ENCODE measurements at regions not wholly inside any gene's neighbourhood (a gene's known extent, or its start where the extent isn't known, plus 50 kb on each side); places are given as distances from the start of the nearest gene placed in this dataset.

DNA sequence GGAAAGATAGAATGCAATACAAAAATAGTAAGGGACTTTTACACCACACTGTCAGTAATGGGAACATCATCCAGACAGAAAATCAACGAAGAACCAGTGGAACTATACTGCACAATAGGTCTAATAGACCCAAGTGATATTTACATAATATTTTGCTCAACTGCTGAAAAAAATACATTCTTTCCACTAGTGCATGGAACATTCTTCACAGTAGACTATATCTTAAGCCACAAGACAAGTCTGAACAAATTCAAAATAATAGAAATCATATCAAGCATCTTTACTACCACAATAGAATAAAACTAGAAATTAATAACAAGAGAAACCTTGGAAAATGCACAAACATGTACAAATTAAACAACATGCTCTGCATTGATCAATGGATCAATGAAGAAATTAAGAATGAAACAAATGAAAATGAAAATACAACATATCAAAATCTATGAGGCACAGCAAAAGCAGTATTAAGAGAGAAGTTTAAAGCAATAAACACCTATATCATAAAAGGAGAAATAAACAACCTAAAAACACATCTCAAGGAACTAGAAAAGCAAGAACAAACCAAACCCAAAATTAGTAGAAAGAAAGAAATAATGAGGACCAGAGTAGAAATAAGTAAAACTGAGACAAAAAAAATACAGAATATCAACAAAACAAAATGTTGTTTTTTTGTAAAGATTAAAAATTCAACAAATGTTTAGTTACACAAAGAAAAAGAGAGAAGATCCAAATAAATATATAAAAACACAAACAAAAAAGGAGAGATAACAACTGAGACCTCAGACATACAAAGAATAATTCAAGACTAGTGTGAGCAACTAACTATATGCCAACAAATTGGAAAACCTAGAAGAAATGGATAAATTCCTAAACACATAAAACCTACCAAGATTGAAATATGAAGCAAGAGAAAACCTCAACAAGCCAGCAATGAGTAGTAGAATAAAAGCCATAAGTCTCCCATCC is 51.5 kb upstream of the ANTXR2 start:
- DNase-seq (ENCODE audit: low spot score) (no peak), FAIRE-seq (no peak)

Measured in urothelium cell line (cell line).